ENCODE measurements at regions not wholly inside any gene's neighbourhood (a gene's known extent, or its start where the extent isn't known, plus 50 kb on each side); places are given as distances from the start of the nearest gene placed in this dataset.

- TF ChIP-seq CTCF (IDR thresholded peaks at IDR 0.05) (no peak), POLR2A (IDR thresholded peaks at IDR 0.05) (no peak)
Measured at GRCh38 chrX:4944767-4945166, 1231.3 kb upstream of the PRKX start.
